HG03378 (cell line): ENCODE measurements at regions not wholly inside any gene's neighbourhood (a gene's known extent, or its start where the extent isn't known, plus 50 kb on each side); places are given as distances from the start of the nearest gene placed in this dataset.

ENCODE experiments used
- ATAC-seq: cut with Tn5 transposase; IDR thresholded peaks from one replicate; pipeline ENCODE4 v1.9.1; 2021; ENCODE audit warnings: mild to moderate bottlenecking, moderate library complexity; ENCODE audit not compliant: unreplicated experiment

- ATAC-seq, result no peak
These were observed 300.1 kb downstream of the SAMD5 start for GRCh38 chr6:147808640-147809039.

DNA sequence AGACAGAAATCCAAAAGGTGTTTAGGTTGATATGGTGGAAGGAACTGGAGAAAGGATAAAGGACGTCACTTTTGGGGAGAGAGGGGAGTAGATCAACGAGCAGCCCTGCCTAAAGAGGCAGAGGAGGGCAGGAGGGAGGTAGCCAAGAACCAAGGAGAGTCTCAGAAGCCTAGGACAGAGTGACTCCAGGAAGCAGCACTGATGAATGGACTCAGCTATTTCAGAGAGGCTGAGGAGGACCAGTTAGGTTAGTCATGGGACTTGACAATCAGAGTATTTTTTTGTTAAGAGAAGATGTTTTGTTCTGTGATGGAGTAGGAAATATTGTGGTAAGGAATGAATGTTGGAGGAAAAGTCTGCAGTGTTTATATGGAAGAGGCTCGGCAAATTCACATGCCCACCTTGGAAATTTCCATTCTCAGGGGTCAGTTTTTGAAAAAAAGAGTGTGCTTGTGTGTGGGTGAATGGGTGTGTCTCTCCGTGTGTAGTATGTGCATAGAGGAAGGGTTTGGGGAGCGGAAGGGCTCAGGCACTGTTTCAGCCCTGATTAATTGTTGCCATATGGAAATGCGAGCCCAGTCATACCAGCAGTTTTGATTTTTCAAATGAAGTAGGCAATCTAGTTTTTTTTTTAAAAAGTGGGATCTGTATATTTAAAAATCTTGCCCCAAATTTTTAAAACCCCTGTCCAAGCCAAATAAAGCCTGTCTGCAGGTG lies 303.6 kb downstream of the SAMD5 start:
- no peak for ATAC-seq

DNA sequence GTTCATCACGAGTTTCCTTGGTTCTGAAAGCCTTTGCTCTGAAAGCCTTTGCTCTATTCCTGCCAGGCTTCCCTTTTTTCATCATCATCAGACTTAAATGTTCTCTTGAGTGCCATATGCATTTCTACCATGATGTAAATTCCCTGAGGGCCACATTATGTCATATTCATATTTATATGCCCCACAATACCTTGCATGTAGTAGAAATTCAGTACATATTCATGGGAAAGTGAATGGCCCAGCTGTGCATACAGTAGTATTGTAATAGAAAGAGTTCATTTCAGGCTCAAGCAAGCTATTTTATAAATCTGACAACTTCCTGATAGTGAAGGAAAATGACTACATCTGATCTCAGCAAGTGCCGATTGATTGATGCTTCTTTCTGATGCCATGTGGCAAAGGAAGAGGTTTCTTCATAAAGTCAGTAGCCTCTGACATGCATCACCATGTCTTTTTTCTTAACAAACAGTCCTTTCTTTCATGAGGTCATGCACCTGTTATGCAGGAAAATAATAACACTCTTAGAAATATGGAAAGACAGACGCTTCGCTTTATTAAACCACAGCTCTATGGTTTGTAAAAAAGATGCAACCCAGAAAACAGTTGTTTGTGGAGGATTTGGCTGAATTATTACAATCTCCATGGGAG lies 308.7 kb downstream of the SAMD5 start:
- no peak for ATAC-seq

DNA sequence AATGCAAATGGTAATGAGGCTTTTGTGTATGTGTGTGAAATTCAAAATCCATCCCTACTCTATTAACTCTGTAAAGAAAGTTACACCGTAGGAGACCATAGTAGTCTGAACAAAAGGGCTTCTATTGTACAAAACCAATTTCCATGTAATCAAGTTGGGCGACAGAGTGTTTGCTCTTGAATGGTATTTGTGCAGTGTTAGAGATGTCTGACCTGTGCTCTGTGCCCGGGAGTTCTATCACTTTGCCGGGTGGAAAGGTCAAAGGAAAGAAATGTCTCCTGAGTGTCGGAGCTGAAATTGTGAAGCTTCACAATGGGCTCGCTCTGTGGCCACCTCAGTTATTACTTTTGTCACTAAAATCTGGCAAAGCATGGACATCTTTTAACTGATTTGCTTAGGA lies 312.0 kb downstream of the SAMD5 start:
- no peak for ATAC-seq

GRCh38 chr6:147821295-147821897 lies 312.9 kb downstream of the SAMD5 start:
- no peak for ATAC-seq

DNA sequence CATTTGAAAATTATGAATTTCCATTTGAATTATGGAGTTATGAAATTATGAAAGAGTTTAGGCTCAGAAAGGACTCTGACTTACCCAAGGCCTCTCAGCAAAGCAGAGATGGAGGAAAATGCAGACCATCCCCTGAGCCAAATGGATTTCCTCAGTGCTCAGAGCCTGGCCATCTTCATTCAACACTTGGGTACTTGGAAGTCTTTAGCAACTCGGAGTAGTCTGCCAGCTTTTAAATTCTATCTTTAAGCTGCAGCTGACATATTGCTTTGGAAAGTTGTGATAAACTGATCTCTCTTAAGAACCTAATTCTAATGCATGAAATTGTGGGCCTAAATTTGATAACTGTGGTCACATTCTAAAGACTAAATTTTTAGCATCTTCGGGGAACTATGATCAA lies 315.4 kb downstream of the SAMD5 start:
- no peak for ATAC-seq

GRCh38 chr6:147825848-147826247 lies 317.4 kb downstream of the SAMD5 start:
- ATAC-seq, result no peak

GRCh38 chr6:147826698-147827097 lies 318.2 kb downstream of the SAMD5 start:
- no peak for ATAC-seq

DNA sequence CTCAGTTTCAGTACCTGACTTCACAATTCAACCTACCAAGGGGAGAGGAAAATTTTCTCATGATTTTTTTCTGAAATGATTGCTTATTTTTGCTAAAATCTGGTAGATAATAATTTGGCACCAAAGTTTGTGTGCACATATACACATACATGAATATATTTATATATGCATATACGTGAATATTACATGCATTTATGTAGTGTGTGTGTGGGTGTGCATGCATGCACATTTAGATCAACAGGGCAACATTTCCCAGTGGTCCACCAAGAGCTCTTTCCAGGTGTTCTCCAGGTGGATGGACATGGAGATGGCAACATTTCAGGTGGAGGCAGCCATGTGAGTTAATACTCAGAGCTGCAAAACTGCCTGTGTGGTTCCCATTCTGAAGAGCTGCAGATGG lies 320.9 kb downstream of the SAMD5 start:
- no peak for ATAC-seq

DNA sequence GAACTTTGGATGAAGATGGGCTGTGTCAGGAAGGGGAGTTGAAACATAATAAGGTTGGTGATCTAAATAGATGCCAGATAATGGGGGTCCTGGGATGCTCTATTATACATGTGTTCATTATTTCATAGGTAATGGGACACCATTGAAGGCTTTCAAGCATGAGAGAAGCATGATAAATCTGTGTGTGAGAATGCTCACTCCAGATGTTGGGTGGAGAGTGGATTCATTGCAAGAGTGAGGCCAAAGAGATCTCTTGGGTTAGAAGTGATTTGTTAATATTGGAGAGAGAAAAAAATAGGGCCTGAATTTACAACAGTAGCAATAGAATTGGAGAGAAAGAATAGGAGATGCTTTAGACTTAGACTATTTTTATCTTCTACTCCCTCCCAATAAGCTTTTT lies 321.3 kb downstream of the SAMD5 start:
- no peak for ATAC-seq

DNA sequence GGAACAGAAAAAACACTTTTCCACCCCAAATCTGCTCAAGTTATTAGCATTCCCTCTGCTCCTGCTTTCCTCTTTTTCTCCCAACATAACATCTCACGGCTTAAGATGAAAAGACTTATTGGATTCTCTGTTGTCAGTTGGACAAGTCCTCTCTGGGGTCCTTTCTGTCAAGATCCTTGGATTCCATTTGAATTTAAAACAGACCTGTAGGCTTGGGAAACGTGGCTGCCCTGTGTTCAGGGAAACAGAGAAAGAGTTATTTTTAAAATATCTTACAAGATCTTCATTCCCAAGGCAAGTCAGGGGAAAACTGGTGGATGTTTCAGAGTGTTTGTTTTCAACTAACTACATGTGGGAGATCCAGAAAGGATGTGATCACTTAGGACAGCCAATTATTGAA lies 322.9 kb downstream of the SAMD5 start:
- no peak for ATAC-seq

GRCh38 chr6:147833607-147834006 lies 325.1 kb downstream of the SAMD5 start:
- ATAC-seq, result no peak

- ATAC-seq, result no peak
These were observed 325.7 kb downstream of the SAMD5 start for GRCh38 chr6:147834084-147834776.

DNA sequence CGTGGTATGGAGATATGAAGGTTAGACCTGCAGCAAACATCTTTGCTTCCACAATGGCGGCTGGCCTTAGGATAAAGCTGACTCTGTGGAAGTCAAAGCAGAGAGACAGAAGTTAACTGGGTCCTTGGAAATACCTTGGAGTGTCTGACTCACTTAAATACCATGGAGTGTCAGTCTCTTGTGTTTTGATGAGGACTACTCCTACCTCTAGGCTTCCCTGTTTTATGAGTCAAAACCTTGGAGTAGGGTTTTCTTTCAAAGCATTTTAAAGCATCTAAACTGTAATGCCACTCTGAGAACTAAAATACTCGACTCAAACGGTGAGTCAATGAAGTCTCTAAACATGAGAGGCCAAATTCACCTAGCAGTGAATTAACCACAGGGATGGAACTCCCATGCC lies 329.1 kb downstream of the SAMD5 start:
- no peak for ATAC-seq

- no peak for ATAC-seq
These were observed 331.5 kb downstream of the SAMD5 start for GRCh38 chr6:147839708-147840610.

DNA sequence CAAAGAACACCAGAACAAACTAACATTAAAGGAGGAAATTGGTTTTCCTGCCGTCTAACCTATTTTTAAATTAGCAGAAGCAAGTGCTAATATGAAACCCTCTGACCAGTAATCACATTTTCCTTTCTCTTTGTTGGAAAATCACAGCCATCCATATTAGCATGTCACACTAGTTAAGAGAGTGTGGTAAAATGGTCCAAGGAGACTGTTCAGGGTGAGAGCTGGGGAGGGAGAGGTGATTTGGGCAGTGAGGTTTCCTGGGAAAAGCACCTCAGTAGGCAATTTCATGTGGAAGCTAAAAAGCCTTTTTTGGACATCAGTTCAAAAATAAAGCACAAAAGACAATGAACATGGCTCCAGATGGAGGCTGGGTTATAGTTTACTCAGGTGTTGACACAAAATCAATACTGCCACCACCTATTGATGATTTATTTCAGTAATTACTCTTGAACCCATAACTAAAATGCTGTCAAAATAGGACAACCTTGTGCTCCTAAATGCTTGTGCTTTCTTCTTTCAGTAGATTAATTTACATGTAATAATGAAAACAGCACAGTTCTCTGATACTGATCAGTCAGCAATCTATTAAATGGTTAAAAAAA lies 333.2 kb downstream of the SAMD5 start:
- ATAC-seq, result no peak

DNA sequence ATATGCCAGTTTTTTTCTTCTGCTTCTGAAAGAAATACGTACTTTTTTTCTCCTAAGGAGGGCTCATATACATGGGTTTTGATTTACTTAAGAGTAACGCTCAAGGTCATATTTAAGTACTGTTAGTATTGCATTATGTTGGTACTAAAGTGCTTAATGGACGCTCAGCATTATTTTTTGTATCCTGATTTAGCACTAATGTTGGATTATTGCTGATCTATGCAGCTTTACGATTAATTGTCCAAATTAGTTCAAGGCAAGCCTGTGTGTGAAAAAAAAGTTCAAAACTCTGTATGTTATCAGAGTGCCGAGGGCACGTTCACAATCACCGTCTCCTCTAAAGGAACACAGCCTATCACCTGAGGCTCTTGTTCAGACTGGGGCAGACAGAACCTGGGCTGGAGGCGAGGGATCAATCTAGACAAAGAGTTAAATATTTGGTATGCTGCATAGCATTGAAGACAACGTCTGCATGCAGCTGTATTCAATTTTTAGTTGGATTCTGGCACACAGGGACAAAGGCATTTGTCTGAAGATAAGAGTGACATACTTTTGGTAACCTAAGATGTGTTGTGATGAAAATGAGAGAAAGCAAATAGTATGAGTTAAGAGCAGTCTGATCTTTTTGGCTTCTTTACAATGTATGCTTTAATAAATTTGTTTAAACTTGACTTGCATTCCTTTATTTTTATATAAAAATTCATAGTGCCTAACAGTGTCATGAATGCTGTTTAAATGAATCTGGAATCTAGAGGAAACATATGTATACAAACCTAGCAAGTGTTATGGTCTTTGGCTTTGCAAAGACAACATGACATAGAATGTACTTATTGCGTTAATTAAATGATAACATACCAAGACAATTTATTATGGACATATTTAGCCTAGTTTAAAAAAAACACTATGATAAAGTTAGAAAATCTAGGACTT lies 341.2 kb downstream of the SAMD5 start:
- ATAC-seq, result no peak

GRCh38 chr6:147852772-147853171 lies 344.3 kb downstream of the SAMD5 start:
- no peak for ATAC-seq

DNA sequence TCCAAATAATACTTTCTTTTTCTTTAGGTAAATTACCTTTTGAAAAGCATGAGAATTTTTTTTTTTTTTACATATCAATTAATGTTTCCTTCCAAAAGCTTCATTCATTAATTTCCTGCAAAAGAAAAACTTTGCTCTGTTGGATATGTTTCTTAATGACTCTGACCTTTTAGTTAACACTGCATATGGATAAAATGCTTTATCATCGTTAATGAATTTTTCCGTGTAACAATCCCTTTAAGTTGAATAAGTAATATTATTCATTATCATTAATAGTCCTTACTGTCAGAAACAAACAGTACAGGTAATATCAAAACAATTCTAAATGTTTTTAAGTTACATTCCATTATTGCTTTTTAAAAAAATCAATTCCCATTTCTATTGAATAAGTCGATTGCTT lies 345.1 kb downstream of the SAMD5 start:
- ATAC-seq, result no peak
